Gastrocnemius medialis (tissue), 4 donors: ENCODE measurements at regions not wholly inside any gene's neighbourhood (a gene's known extent, or its start where the extent isn't known, plus 50 kb on each side); places are given as distances from the start of the nearest gene placed in this dataset.
"Not testable (repeated sequence)": the region's sequence is repeated elsewhere in the genome, so short reads cannot be mapped to it uniquely, and the experiment has no call there.

Experiments
- ATAC-seq, 2 donors: fragments of 150-250 bp; one replicate each; pipeline ENCODE4 v1.9.1; 2016
- DNase-seq, 2 donors: peaks; one replicate each; pipeline ENCODE4 v3.0.0-alpha.2; 2019
- H3K27ac ChIP-seq, 4 donors: fragments of 200-600 bp; sonication (generic); 1 replicate in 1 of 4; 2 replicates in 3 of 4; pipeline ENCODE4 v1.5.1; 2016 to 2018; ENCODE audit warnings: mild to moderate bottlenecking in 2 of 4, moderate library complexity in 1 of 4
- H3K27me3 ChIP-seq, 3 donors: fragments of 200-600 bp; sonication (generic) in 2 of 3; 1 replicate in 1 of 3; 2 replicates in 2 of 3; pipeline versions ENCODE4 v1.5.1 to v1.6.0; 2016 to 2019; ENCODE audit warnings: mild to moderate bottlenecking in 1 of 3, moderate library complexity in 1 of 3
- H3K36me3 ChIP-seq, 2 donors: fragments of 200-600 bp; sonication (generic) in 1 of 2; one replicate each; pipeline ENCODE4 v1.5.1; 2017 to 2018
- H3K4me1 ChIP-seq, 2 donors: fragments of 200-600 bp; sonication (generic) in 1 of 2; one replicate each; pipeline ENCODE4 v1.5.1; 2016 to 2017; ENCODE audit warnings: mild to moderate bottlenecking in 2 of 2
- H3K4me3 ChIP-seq, 4 donors: fragments of 200-600 bp; sonication (generic) in 3 of 4; 1 replicate in 1 of 4; 2 replicates in 3 of 4; pipeline ENCODE4 v1.5.1; 2016 to 2019; ENCODE audit warnings: mild to moderate bottlenecking in 2 of 4
- H3K9me3 ChIP-seq, 3 donors: fragments of 200-600 bp; sonication (generic) in 2 of 3; 1 replicate in 1 of 3; 2 replicates in 2 of 3; pipeline ENCODE4 v1.5.1; 2016 to 2019
- POLR2A ChIP-seq, 2 donors: fragments of 450-650 bp; IDR thresholded peaks; one replicate each; pipeline ENCODE4 v1.6.1; 2017; ENCODE audit warnings: antibody characterized with exemption in 2 of 2, mild to moderate bottlenecking in 2 of 2, moderate library complexity in 2 of 2
- in situ Hi-C, 4 donors: fragments of 200-750 bp; cut with MboI; loops; one replicate each; pipeline versions ENCODE4 v1.15.0 to v1.8.0; 2017; ENCODE audit warnings: low sequenced_read_pairs in 4 of 4
- intact Hi-C: fragments of 100-400 bp; cut with DNase I; formaldehyde crosslinking; loops from one replicate; pipeline ENCODE4 v1.15.1; 2023; ENCODE audit warnings: low total_unique reads
- TF ChIP-seq, protein P1 (sequence below), 5 experiments: fragments of 450-650 bp in 3 of 5; fragments of 200-600 bp in 2 of 5; sonication (generic) in 2 of 5; IDR thresholded peaks in 4 of 5; conservative IDR thresholded peaks in 1 of 5; 1 replicate in 4 of 5; 2 replicates in 1 of 5; pipeline ENCODE4 v1.5.1; 2016 to 2019; ENCODE audit warnings: antibody characterized with exemption in 5 of 5, mild to moderate bottlenecking in 3 of 5, moderate library complexity in 3 of 5

DNA sequence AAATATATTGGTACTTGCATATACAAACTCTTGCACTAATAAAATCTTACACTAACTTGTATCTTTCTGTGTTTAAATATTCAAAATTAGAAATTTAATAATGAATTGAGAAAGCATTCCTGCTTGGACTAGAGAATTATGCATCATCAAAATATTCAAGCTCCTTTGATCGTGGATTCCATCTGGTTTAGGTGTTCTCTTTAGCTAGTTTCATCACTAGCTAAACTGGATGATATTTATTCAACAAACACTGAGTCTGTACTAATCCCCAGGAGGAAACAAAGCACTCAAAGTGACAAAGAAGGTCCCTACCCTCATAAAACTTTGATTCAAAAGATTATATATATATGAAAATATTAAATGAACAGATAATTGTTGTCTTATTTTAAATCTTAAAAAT lies 1360.9 kb upstream of the ALCAM start:
- ATAC-seq (no peak), DNase-seq (no peak)
- intact Hi-C loops (no loop called here), in situ Hi-C loops (no loop called here)
- Histone ChIP-seq H3K27me3 (no peaks in the 10 kb centered on the region), H3K9me3 (no peaks in the 10 kb centered on the region), H3K4me1 (no peaks in the 10 kb centered on the region), H3K27ac (no peak overlapping the region), H3K4me3 (no peak overlapping the region), H3K36me3 (no peaks in the 10 kb centered on the region)
- TF ChIP-seq POLR2A (IDR thresholded peaks at IDR 0.05): no peak
- TF ChIP-seq, protein P1, sequence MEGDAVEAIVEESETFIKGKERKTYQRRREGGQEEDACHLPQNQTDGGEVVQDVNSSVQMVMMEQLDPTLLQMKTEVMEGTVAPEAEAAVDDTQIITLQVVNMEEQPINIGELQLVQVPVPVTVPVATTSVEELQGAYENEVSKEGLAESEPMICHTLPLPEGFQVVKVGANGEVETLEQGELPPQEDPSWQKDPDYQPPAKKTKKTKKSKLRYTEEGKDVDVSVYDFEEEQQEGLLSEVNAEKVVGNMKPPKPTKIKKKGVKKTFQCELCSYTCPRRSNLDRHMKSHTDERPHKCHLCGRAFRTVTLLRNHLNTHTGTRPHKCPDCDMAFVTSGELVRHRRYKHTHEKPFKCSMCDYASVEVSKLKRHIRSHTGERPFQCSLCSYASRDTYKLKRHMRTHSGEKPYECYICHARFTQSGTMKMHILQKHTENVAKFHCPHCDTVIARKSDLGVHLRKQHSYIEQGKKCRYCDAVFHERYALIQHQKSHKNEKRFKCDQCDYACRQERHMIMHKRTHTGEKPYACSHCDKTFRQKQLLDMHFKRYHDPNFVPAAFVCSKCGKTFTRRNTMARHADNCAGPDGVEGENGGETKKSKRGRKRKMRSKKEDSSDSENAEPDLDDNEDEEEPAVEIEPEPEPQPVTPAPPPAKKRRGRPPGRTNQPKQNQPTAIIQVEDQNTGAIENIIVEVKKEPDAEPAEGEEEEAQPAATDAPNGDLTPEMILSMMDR (IDR thresholded peaks at IDR 0.05 in 4 of 5, conservative IDR thresholded peaks at IDR 0.05 in 1 of 5): no peak

DNA sequence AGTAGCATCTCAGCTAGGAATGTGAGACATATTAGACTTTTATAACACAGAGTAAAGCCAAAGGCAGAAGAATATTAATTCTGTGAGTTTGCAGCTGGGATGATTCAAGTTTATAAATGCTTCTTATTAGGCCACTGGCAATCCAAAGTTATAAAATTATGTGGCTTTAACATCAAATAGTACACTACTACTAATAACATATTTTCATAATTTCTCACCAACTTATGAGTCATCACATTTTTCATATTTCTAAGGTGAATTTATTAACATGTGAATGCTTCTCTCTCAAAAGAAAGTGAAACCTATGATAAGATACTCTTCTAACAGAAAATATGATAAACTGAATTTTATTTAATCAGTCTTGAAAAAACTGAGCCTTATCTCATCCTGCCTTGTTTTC lies 1348.2 kb upstream of the ALCAM start:
- intact Hi-C loops (no loop called here), in situ Hi-C loops (no loop called here)
- no peaks in the 10 kb centered on the region for H3K36me3 ChIP-seq
- H3K4me3 ChIP-seq: no peak overlapping the region
- H3K9me3 ChIP-seq: no peaks in the 10 kb centered on the region
- no peaks in the 10 kb centered on the region for H3K4me1 ChIP-seq
- DNase-seq (no peak), ATAC-seq (no peak)
- no peak overlapping the region for H3K27ac ChIP-seq
- no peaks in the 10 kb centered on the region for H3K27me3 ChIP-seq
- no peak for TF ChIP-seq POLR2A (IDR thresholded peaks at IDR 0.05)
- TF ChIP-seq, protein P1 (IDR thresholded peaks at IDR 0.05 in 4 of 5, conservative IDR thresholded peaks at IDR 0.05 in 1 of 5): no peak

DNA sequence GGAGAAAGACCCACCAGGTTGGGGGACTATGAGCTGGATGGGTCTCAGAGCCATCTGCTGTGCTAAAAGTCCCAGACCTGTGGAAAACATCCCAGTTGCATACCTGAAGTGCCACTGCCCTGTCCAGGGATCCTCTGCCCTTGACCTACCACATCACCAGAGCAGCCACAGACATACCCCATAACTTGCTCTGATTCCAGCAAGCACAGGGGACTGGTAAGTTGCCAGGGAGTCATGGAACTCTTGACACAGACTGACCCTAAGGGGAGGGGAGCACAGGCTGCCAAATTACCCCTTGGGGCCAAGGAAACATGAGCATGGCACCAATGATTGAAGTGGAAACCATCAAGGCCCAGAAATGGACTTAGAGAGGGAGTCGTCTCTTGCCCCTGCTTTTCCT lies 1335.1 kb upstream of the ALCAM start:
- no peak overlapping the region for H3K27ac ChIP-seq
- H3K36me3 ChIP-seq: no peaks in the 10 kb centered on the region
- no peak for ATAC-seq
- no peaks in the 10 kb centered on the region for H3K4me1 ChIP-seq
- DNase-seq: no peak
- in situ Hi-C loops (no loop called here), intact Hi-C loops (no loop called here)
- no peak overlapping the region for H3K4me3 ChIP-seq
- TF ChIP-seq, protein P1 (IDR thresholded peaks at IDR 0.05 in 4 of 5, conservative IDR thresholded peaks at IDR 0.05 in 1 of 5): no peak
- TF ChIP-seq POLR2A (IDR thresholded peaks at IDR 0.05): no peak
- no peaks in the 10 kb centered on the region for H3K9me3 ChIP-seq
- H3K27me3 ChIP-seq: no peaks in the 10 kb centered on the region

DNA sequence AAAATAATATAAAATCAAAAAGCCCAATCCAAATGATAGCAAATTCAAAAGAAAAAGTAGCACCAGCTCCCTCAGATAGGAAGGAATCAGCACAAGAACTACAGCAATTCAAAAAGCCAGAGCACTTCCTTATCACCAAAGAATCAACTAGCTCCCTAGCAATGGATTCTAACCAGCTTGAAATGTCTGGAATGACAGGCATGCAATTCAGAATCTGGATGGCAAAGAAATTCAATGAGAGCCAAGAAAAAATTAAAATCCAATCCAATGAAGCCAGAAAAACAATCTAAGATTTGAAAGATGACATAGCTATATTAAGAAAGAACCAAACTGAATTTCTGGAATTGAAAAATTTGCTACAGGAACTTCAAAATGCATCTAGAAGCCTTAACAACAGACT lies 1334.4 kb upstream of the ALCAM start:
- no peaks in the 10 kb centered on the region for H3K27me3 ChIP-seq
- intact Hi-C loops: no loop called here
- TF ChIP-seq POLR2A (IDR thresholded peaks at IDR 0.05): no peak
- TF ChIP-seq, protein P1 (IDR thresholded peaks at IDR 0.05 in 4 of 5, conservative IDR thresholded peaks at IDR 0.05 in 1 of 5): no peak
- ATAC-seq (no peak), DNase-seq (no peak)
- H3K4me3 ChIP-seq: no peak overlapping the region
- H3K4me1 ChIP-seq: no peaks in the 10 kb centered on the region
- no peaks in the 10 kb centered on the region for H3K36me3 ChIP-seq
- in situ Hi-C loops: no loop called here
- no peaks in the 10 kb centered on the region for H3K9me3 ChIP-seq
- no peak overlapping the region for H3K27ac ChIP-seq

DNA sequence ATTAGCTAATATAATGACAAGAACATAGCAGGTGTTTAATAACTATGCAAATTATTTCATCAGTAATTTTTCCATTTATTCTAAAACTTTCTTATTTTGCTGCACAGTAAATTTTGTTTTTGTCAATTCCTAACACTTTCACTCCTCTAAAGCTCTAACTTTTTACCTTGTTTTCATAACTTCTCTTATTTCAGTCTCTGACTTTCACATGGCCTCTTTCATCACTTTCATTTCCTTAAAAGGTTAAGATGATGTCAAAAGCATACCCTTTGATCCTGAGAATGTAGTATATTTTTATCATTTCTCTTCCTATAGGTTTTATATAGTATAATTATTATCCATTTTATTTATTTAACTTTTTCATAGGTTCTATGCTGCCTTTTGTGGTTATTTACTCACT lies 1325.8 kb upstream of the ALCAM start:
- TF ChIP-seq POLR2A (IDR thresholded peaks at IDR 0.05): no peak
- TF ChIP-seq, protein P1 (IDR thresholded peaks at IDR 0.05 in 4 of 5, conservative IDR thresholded peaks at IDR 0.05 in 1 of 5): no peak
- H3K4me3 ChIP-seq: no peak overlapping the region
- DNase-seq (no peak), ATAC-seq (no peak)
- H3K4me1 ChIP-seq: no peaks in the 10 kb centered on the region
- in situ Hi-C loops: no loop called here
- H3K27ac ChIP-seq: no peak overlapping the region
- intact Hi-C loops: no loop called here
- no peaks in the 10 kb centered on the region for H3K9me3 ChIP-seq
- no peaks in the 10 kb centered on the region for H3K36me3 ChIP-seq
- no peaks in the 10 kb centered on the region for H3K27me3 ChIP-seq

DNA sequence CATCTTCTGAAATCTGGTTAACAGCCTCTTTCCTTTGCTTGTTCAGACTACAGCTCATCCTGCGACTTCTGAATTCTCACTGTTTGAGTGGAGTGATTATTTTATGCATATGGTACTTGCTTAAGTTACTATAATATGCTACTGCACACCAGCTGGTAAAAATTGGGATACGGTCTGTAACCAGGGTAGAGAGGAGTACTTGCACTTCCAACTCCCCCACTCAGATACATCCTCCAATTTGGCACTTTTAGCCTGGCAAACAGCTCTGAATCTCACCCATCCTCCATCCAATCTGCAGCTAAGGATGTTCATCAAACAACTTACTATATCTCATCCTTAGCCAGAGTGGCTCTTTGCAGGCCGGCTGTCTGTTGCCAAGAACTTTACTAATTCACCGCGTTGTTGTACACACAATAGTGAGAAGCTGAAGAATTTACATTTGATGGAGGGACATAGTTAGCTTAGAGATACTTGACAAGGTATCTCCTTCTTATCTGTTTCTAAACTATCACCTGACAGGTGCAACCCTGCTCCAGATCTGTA lies 1323.6 kb upstream of the ALCAM start:
- intact Hi-C loops, in situ Hi-C loops, ATAC-seq, DNase-seq, H3K27me3 ChIP-seq, H3K27ac ChIP-seq, H3K4me3 ChIP-seq, H3K4me1 ChIP-seq, H3K36me3 ChIP-seq, H3K9me3 ChIP-seq: not testable (repeated sequence)
